ENCODE measurements at regions not wholly inside any gene's neighbourhood (a gene's known extent, or its start where the extent isn't known, plus 50 kb on each side); places are given as distances from the start of the nearest gene placed in this dataset.

- dilution Hi-C loops (cut with MboI; ENCODE audit: extremely low pct_ligation_motif_present, low sequenced_read_pairs), result no loop called here
- H3K4me1 ChIP-seq (ENCODE audit: control insufficient read depth, extremely low read depth, insufficient read depth, low read length), result no peaks in the 10 kb centered on the region
- H3K79me2 ChIP-seq (ENCODE audit: control insufficient read depth, insufficient read depth, low read length), result no peaks in the 10 kb centered on the region
- no peaks in the 10 kb centered on the region for H3K36me3 ChIP-seq (ENCODE audit: control insufficient read depth in 2 of 2, extremely low read depth in 1 of 2, insufficient read depth in 2 of 2, low read length in 2 of 2)
- H3K4me2 ChIP-seq (ENCODE audit: insufficient read depth, low read length), result no peak overlapping the region
- TF ChIP-seq POLR2AphosphoS5 (IDR thresholded peaks at IDR 0.05; ENCODE audit: insufficient read depth, low read depth, low read length) (no peak), MAX (IDR thresholded peaks at IDR 0.05; ENCODE audit: insufficient read depth, insufficient read length) (no peak), EZH2 (IDR thresholded peaks at IDR 0.05; ENCODE audit: borderline replicate concordance, low read depth, low read length, severe bottlenecking) (no peak), GATA2 (IDR thresholded peaks at IDR 0.05; ENCODE audit: insufficient read depth, insufficient read length, low read depth, low read length) (no peak), MYC (IDR thresholded peaks at IDR 0.05; ENCODE audit: low read depth, low read length) (no peak), FOS (IDR thresholded peaks at IDR 0.05; ENCODE audit: borderline replicate concordance, insufficient read depth, low read length) (no peak), JUN (IDR thresholded peaks at IDR 0.05; ENCODE audit: borderline replicate concordance, insufficient read depth, insufficient read length, low read depth) (no peak), POLR2A (IDR thresholded peaks at IDR 0.05; ENCODE audit: low read depth, low read length) (no peak), CTCF (IDR thresholded peaks at IDR 0.05; ENCODE audit: extremely low read depth in 1 of 2, insufficient read depth in 1 of 2, low read depth in 1 of 2, low read length in 2 of 2) (no peak)
- no peak for DNase-seq (ENCODE audit: low read depth, low spot score)
- no peaks in the 10 kb centered on the region for H3K9me3 ChIP-seq (replicated peaks; ENCODE audit: control insufficient read depth, insufficient read depth, low read length)
- no peaks in the 10 kb centered on the region for H4K20me1 ChIP-seq (replicated peaks; ENCODE audit: control insufficient read depth, extremely low read depth, insufficient read depth, low read length)
- no peak overlapping the region for H3K27ac ChIP-seq (ENCODE audit: insufficient read depth, low read depth, low read length)
- H2AFZ ChIP-seq (ENCODE audit: low read depth, low read length), result no peak overlapping the region
- H3K9ac ChIP-seq (replicated peaks; ENCODE audit: extremely low read depth, insufficient read depth, low read length), result no peak overlapping the region
- no peak for FAIRE-seq
- H3K27me3 ChIP-seq (ENCODE audit: control insufficient read depth in 2 of 2, insufficient read depth in 2 of 2, low read length in 2 of 2), result no peaks in the 10 kb centered on the region
- CTCF ChIA-PET, result no interaction called here
- POLR2A ChIA-PET, result no interaction called here
- BruUV-seq (replicated peaks), result no TSS peak
- intact Hi-C loops (cut with micrococcal nuclease), result no loop called here
- H3K9me1 ChIP-seq (replicated peaks; ENCODE audit: control insufficient read depth, extremely low read depth, insufficient read depth, low read length), result no peaks in the 10 kb centered on the region
- no peak overlapping the region for H3K4me3 ChIP-seq (replicated peaks in 1 of 3; ENCODE audit: insufficient read depth in 1 of 3, low read depth in 1 of 3, low read length in 3 of 3)
These were observed 1174.8 kb downstream of the MAT2B start for GRCh38 chr5:164680216-164680615.

All from endothelial cell of umbilical vein (primary cell).